ENCODE measurements at regions not wholly inside any gene's neighbourhood (a gene's known extent, or its start where the extent isn't known, plus 50 kb on each side); places are given as distances from the start of the nearest gene placed in this dataset.

DNA sequence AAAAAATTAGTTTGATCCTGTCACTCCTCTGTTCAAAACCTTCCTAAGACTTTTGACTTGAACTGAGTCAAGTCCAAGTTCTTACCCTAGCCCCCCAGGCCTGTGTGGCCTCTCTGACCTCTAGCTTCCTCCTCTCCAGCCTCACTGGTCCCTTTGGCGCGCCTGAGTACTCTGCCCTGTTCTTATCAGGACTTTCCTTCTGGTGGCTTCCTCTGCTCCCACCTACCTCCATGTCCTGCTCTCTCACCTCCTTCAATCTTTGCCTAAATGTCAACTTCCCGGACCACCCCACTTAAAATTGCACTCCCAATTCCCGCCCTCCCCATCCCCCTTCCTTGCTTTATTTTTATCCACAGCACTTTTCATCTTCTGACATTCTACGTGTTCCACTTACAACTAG, 526.1 kb upstream of the KLF4 start:
- Histone ChIP-seq H3K4me1 (no peaks in the 10 kb centered on the region), H3K9me3 (no peaks in the 10 kb centered on the region), H3K36me3 (no peaks in the 10 kb centered on the region), H3K4me3 (no peak overlapping the region), H3K27me3 (no peaks in the 10 kb centered on the region), H3K27ac (no peak overlapping the region)
- DNase-seq, result no peak
- TF ChIP-seq, protein P1, sequence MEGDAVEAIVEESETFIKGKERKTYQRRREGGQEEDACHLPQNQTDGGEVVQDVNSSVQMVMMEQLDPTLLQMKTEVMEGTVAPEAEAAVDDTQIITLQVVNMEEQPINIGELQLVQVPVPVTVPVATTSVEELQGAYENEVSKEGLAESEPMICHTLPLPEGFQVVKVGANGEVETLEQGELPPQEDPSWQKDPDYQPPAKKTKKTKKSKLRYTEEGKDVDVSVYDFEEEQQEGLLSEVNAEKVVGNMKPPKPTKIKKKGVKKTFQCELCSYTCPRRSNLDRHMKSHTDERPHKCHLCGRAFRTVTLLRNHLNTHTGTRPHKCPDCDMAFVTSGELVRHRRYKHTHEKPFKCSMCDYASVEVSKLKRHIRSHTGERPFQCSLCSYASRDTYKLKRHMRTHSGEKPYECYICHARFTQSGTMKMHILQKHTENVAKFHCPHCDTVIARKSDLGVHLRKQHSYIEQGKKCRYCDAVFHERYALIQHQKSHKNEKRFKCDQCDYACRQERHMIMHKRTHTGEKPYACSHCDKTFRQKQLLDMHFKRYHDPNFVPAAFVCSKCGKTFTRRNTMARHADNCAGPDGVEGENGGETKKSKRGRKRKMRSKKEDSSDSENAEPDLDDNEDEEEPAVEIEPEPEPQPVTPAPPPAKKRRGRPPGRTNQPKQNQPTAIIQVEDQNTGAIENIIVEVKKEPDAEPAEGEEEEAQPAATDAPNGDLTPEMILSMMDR (IDR thresholded peaks at IDR 0.05), result no peak
- TF ChIP-seq POLR2A (IDR thresholded peaks at IDR 0.05), result no peak

DNA sequence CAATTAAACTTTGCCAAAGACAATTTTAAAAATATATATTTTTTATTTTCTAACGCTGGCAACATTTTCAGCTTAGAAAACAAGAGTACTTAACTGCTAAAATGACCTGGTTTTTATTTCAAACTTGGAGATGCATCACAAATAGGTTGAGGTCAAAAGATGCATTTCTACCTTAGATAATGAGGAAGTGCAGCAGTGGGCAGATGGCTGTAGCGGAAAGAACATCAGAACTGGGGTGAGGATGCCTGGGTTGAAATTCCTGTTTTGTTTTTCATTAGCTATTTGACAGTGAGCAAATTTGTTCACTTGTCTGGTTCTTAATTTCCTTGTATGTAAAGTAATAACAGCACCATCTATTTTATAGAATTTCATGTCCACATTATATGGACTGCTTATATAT, 524.8 kb upstream of the KLF4 start:
- H3K4me3 ChIP-seq, result no peak overlapping the region
- no peaks in the 10 kb centered on the region for H3K9me3 ChIP-seq
- TF ChIP-seq, protein P1 (IDR thresholded peaks at IDR 0.05), result no peak
- TF ChIP-seq POLR2A (IDR thresholded peaks at IDR 0.05), result no peak

DNA sequence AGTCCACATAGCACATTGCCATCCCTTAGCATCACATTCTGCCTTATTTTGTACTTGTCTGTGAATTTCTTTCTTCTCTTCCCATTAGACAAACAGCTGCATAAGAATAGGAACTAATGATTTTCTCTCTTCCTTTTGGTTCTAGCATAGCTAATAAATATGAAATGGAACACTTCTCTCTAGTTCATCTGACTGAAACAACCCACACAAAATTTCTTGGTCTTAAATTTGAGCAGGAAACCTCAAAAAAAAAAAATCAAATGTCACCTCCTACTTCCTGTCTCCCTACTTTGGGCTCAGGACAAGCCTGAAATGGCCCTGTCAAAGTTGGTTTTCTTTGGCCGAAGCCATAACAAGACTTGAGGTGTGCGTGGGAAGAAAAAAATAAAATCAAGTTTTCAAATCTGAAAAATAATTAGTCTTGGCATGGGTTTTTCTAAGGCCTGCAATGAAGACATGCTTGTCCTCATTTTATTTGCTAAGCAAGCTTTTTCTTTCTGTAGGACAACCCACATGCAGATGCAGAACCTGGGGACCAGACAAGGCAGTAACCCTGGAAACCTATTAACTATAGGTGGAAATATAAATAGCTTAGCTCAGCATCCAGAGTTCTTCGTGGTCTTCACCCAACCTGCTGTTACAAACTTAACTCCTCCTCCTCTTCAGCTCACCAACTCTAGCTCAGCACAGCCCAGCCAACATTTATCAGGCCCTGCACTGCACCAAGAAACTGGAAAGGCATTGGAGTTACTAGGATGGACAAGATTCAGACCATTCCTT, 523.5 kb upstream of the KLF4 start:
- Histone ChIP-seq H3K27ac (no peak overlapping the region), H3K36me3 (no peaks in the 10 kb centered on the region), H3K27me3 (no peaks in the 10 kb centered on the region), H3K4me1 (no peaks in the 10 kb centered on the region), H3K9me3 (no peaks in the 10 kb centered on the region), H3K4me3 (no peak overlapping the region)
- DNase-seq, result no peak
- TF ChIP-seq, protein P1 (IDR thresholded peaks at IDR 0.05), result no peak
- no peak for TF ChIP-seq POLR2A (IDR thresholded peaks at IDR 0.05)

More for the DNA sequence above, 524.8 kb upstream of the KLF4 start:
- Histone ChIP-seq H3K27me3 (no peaks in the 10 kb centered on the region), H3K36me3 (no peaks in the 10 kb centered on the region), H3K27ac (no peak overlapping the region), H3K4me1 (no peaks in the 10 kb centered on the region)
- DNase-seq, result no peak

DNA sequence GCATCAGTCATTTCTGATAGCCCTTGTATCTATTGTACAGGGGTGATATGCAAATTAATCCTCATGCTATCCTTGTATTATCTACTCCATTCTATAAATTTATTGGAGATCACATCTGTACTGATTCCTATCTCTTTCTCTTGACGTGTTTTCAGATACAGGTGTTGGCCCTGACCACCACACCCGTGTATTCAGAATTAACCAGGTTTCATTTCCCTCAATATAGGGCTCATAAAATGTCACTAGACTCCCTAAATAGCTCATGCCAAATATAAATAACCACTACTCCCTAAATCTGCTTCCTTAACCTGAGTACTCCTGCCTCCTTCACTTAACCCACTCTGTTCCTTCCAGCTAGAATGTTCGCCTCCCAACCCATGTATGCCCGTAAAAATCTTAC, 522.8 kb upstream of the KLF4 start:
- no peak overlapping the region for H3K27ac ChIP-seq
- no peak for DNase-seq
- TF ChIP-seq, protein P1 (IDR thresholded peaks at IDR 0.05), result no peak
- TF ChIP-seq POLR2A (IDR thresholded peaks at IDR 0.05), result no peak
- H3K36me3 ChIP-seq, result no peaks in the 10 kb centered on the region
- no peaks in the 10 kb centered on the region for H3K9me3 ChIP-seq
- no peaks in the 10 kb centered on the region for H3K4me1 ChIP-seq
- H3K27me3 ChIP-seq, result no peaks in the 10 kb centered on the region
- no peak overlapping the region for H3K4me3 ChIP-seq

DNA sequence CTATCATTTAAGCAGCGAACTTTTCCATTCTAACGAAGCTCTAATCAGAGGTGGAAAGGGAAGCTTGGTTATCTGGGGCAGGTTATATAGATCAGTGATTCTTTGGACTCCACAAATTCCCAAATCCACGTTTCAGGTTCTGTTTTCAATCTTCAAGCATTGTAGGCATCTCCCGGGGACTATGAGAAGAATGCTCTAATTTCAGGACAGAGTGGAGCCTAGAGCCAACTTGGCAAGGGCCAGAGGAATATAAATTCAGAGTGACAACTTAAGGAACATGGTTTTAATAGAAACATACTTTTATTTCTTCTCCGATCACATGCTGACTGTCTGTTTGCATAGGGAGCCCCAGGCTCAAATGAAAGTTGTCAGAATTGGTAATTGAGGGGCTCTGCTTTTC, 514.0 kb upstream of the KLF4 start:
- no peak overlapping the region for H3K27ac ChIP-seq

More for the DNA sequence above, 514.0 kb upstream of the KLF4 start:
- Histone ChIP-seq H3K27me3 (no peaks in the 10 kb centered on the region), H3K36me3 (no peaks in the 10 kb centered on the region), H3K4me3 (no peak overlapping the region), H3K9me3 (no peaks in the 10 kb centered on the region), H3K4me1 (no peaks in the 10 kb centered on the region)
- DNase-seq, result no peak
- TF ChIP-seq, protein P1 (IDR thresholded peaks at IDR 0.05), result no peak
- TF ChIP-seq POLR2A (IDR thresholded peaks at IDR 0.05), result no peak
